Activated B cell treated with CpG ODN at 0.5 μM for 24 hours (primary cell): ENCODE measurements at regions not wholly inside any gene's neighbourhood (a gene's known extent, or its start where the extent isn't known, plus 50 kb on each side); places are given as distances from the start of the nearest gene placed in this dataset.

ENCODE experiments used
- ATAC-seq: fragments of 200-7000 bp; cut with Tn5 transposase; one replicate; pipeline ENCODE4 v1.10.0; 2021; ENCODE audit warnings: low read depth, mild to moderate bottlenecking, moderate library complexity
- CTCF ChIA-PET: fragments of 350-600 bp; sonication (Branson Sonifier 250); formaldehyde crosslinking; loops from one replicate; lab custom pipeline; 2021; ENCODE audit warnings: antibody characterized with exemption; lab: Charles Lee
- POLR2A ChIA-PET: fragments of 350-600 bp; sonication (Branson Sonifier 250); formaldehyde crosslinking; loops from one replicate; lab custom pipeline; 2021; ENCODE audit warnings: antibody characterized with exemption; lab: Charles Lee
- DNase-seq: peaks from one replicate; pipeline ENCODE4 v3.0.0; 2022
- H3K27ac Mint-ChIP-seq: one replicate; pipeline ENCODE4 v1.8.0; 2020; ENCODE audit warnings: mixed read lengths
- H3K27me3 Mint-ChIP-seq: one replicate; pipeline ENCODE4 v1.8.0; 2021; ENCODE audit warnings: mixed read lengths
- H3K36me3 Mint-ChIP-seq: one replicate; pipeline ENCODE4 v1.8.0; 2021; ENCODE audit warnings: low read depth, mixed read lengths
- H3K4me1 Mint-ChIP-seq: one replicate; pipeline ENCODE4 v1.8.0; 2021; ENCODE audit warnings: mixed read lengths
- H3K4me3 Mint-ChIP-seq: one replicate; pipeline ENCODE4 v1.8.0; 2020; ENCODE audit warnings: mild to moderate bottlenecking, mixed read lengths
- H3K9me3 Mint-ChIP-seq: one replicate; pipeline ENCODE4 v1.8.0; 2020; ENCODE audit warnings: mixed read lengths
- CTCF ChIP-seq: fragments of 200-600 bp; IDR thresholded peaks from one replicate; pipeline ENCODE4 v1.8.0; 2022; ENCODE audit warnings: antibody characterized with exemption, mild to moderate bottlenecking
- intact Hi-C: fragments of 100-400 bp; cut with micrococcal nuclease; formaldehyde crosslinking; loops from one replicate; pipeline ENCODE4 v1.15.1; 2024

GRCh38 chr5:158492841-158493242 is 606.9 kb downstream of the EBF1 start:
- Mint-ChIP-seq H3K4me3 (no peak overlapping the region), H3K9me3 (no peaks in the 10 kb centered on the region), H3K27ac (no peak overlapping the region), H3K36me3 (no peaks in the 10 kb centered on the region), H3K4me1 (peaks cover 2% of the 10 kb centered on the region), H3K27me3 (no peaks in the 10 kb centered on the region)
- CTCF ChIA-PET = no interaction called here
- TF ChIP-seq CTCF = no peak
- DNase-seq (no peak), ATAC-seq (no peak)
- POLR2A ChIA-PET = no interaction called here
- intact Hi-C loops = no loop called here

GRCh38 chr5:158492136-158492535 is 607.6 kb downstream of the EBF1 start:
- DNase-seq = no peak
- CTCF ChIA-PET = no interaction called here
- no peak for ATAC-seq
- intact Hi-C loops = no loop called here
- no peaks in the 10 kb centered on the region for H3K9me3 Mint-ChIP-seq
- H3K27me3 Mint-ChIP-seq = no peaks in the 10 kb centered on the region
- H3K4me3 Mint-ChIP-seq = no peak overlapping the region
- no peaks in the 10 kb centered on the region for H3K36me3 Mint-ChIP-seq
- TF ChIP-seq CTCF = no peak
- H3K27ac Mint-ChIP-seq = no peak overlapping the region
- POLR2A ChIA-PET = no interaction called here
- peaks cover 2% of the 10 kb centered on the region for H3K4me1 Mint-ChIP-seq

DNA sequence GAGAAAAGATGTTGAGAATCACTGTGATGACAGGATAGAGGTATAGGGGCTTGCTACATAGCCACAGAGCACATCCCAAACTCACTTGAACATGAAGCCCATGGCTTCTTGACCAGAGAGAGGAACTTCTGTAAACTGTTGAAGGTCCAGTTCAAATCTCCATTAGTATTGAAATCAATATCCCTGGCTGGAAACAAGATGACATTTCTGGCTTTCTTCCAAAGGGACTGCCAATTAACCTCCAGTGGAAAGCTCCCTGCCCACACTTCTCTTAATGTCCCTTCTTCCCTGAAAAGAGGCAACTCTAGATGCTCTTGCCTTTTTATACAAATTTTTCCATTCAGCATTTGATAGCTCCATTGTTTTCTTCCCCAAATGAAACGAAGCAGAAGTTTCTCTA is 612.1 kb downstream of the EBF1 start:
- DNase-seq (no peak), ATAC-seq (no peak)
- POLR2A ChIA-PET = interaction anchor here (0.6 kb wide), 1 partner anchor 35 kb away, joined by 5 read pairs; no protein-coding TSS in a partner anchor
- Mint-ChIP-seq H3K36me3 (no peaks in the 10 kb centered on the region), H3K9me3 (no peaks in the 10 kb centered on the region), H3K4me3 (no peak overlapping the region), H3K4me1 (peaks cover 2% of the 10 kb centered on the region), H3K27ac (no peak overlapping the region), H3K27me3 (no peaks in the 10 kb centered on the region)
- intact Hi-C loops = no loop called here
- CTCF ChIA-PET = no interaction called here
- no peak for TF ChIP-seq CTCF

DNA sequence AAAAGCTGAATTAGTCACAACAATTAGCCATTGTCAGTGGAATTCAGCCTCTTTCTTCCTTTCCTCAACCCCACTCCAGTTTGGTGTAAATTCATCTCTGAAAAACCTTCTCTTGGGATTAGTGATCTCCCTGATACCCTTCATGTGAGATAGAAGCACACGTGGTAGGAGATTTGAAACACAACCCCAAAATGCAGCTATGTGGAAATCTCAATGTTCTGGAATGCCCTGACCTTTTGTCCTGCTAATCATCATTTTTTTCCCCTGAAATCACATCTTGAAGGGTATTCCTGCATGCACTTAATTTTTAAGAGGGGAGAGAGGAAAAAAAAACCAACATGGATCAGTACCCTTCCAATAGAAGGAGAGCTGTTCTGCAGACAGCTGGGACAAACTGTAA is 612.6 kb downstream of the EBF1 start:
- Mint-ChIP-seq H3K27me3 (no peaks in the 10 kb centered on the region), H3K4me3 (no peak overlapping the region), H3K4me1 (no peaks in the 10 kb centered on the region), H3K36me3 (no peaks in the 10 kb centered on the region), H3K9me3 (no peaks in the 10 kb centered on the region), H3K27ac (no peak overlapping the region)
- no peak for TF ChIP-seq CTCF
- CTCF ChIA-PET = no interaction called here
- POLR2A ChIA-PET = interaction anchor here (0.6 kb wide), 1 partner anchor 36 kb away, joined by 5 read pairs; no protein-coding TSS in a partner anchor
- intact Hi-C loops = no loop called here
- DNase-seq = no peak
- no peak for ATAC-seq

GRCh38 chr5:158486566-158486965 is 613.1 kb downstream of the EBF1 start:
- intact Hi-C loops = no loop called here
- Mint-ChIP-seq H3K4me1 (no peaks in the 10 kb centered on the region), H3K4me3 (no peak overlapping the region), H3K36me3 (no peaks in the 10 kb centered on the region), H3K27ac (no peak overlapping the region), H3K9me3 (no peaks in the 10 kb centered on the region), H3K27me3 (no peaks in the 10 kb centered on the region)
- ChIA-PET CTCF (no interaction called here), POLR2A (no interaction called here)
- ATAC-seq (no peak), DNase-seq (no peak)
- TF ChIP-seq CTCF = no peak
